ENCODE measurements at regions not wholly inside any gene's neighbourhood (a gene's known extent, or its start where the extent isn't known, plus 50 kb on each side); places are given as distances from the start of the nearest gene placed in this dataset.

GRCh38 chr1:90486134-90486824 is 230.8 kb downstream of the BARHL2 start:
- dilution Hi-C loops (cut with MboI; ENCODE audit: extremely low pct_ligation_motif_present, low sequenced_read_pairs) = no loop called here
- no peak overlapping the region for H3K9ac ChIP-seq (replicated peaks; ENCODE audit: extremely low read depth, insufficient read depth, low read length)
- H3K36me3 ChIP-seq (ENCODE audit: control insufficient read depth in 2 of 2, extremely low read depth in 1 of 2, insufficient read depth in 2 of 2, low read length in 2 of 2) = no peaks in the 10 kb centered on the region
- ChIA-PET CTCF (interaction anchor here (1.3 kb wide), 1 partner anchor 235 kb away, joined by 3 read pairs; no protein-coding TSS in a partner anchor), POLR2A (no interaction called here)
- no peak overlapping the region for H3K4me3 ChIP-seq (replicated peaks in 1 of 3; ENCODE audit: insufficient read depth in 1 of 3, low read depth in 1 of 3, low read length in 3 of 3)
- intact Hi-C loops (cut with micrococcal nuclease) = no loop called here
- DNase-seq (ENCODE audit: low read depth, low spot score) = no peak
- H3K4me1 ChIP-seq (ENCODE audit: control insufficient read depth, extremely low read depth, insufficient read depth, low read length) = no peaks in the 10 kb centered on the region
- H3K27me3 ChIP-seq (ENCODE audit: control insufficient read depth in 2 of 2, insufficient read depth in 2 of 2, low read length in 2 of 2) = peaks cover 0 to 2% of the 10 kb centered on the region in 2 experiments
- H3K9me1 ChIP-seq (replicated peaks; ENCODE audit: control insufficient read depth, extremely low read depth, insufficient read depth, low read length) = no peaks in the 10 kb centered on the region
- no peaks in the 10 kb centered on the region for H3K9me3 ChIP-seq (replicated peaks; ENCODE audit: control insufficient read depth, insufficient read depth, low read length)
- no peak overlapping the region for H3K4me2 ChIP-seq (ENCODE audit: insufficient read depth, low read length)
- FAIRE-seq = no peak
- TF ChIP-seq EZH2 (IDR thresholded peaks at IDR 0.05; ENCODE audit: borderline replicate concordance, low read depth, low read length, severe bottlenecking) (no peak), JUN (IDR thresholded peaks at IDR 0.05; ENCODE audit: borderline replicate concordance, insufficient read depth, insufficient read length, low read depth) (no peak), GATA2 (IDR thresholded peaks at IDR 0.05; ENCODE audit: insufficient read depth, insufficient read length, low read depth, low read length) (no peak), POLR2A (IDR thresholded peaks at IDR 0.05; ENCODE audit: low read depth, low read length) (no peak), MYC (IDR thresholded peaks at IDR 0.05; ENCODE audit: low read depth, low read length) (no peak), FOS (IDR thresholded peaks at IDR 0.05; ENCODE audit: borderline replicate concordance, insufficient read depth, low read length) (no peak), MAX (IDR thresholded peaks at IDR 0.05; ENCODE audit: insufficient read depth, insufficient read length) (no peak), CTCF (IDR thresholded peaks at IDR 0.05; ENCODE audit: extremely low read depth in 1 of 2, insufficient read depth in 1 of 2, low read depth in 1 of 2, low read length in 2 of 2) (no peak), POLR2AphosphoS5 (IDR thresholded peaks at IDR 0.05; ENCODE audit: insufficient read depth, low read depth, low read length) (no peak)
- H3K79me2 ChIP-seq (ENCODE audit: control insufficient read depth, insufficient read depth, low read length) = no peaks in the 10 kb centered on the region
- H4K20me1 ChIP-seq (replicated peaks; ENCODE audit: control insufficient read depth, extremely low read depth, insufficient read depth, low read length) = no peaks in the 10 kb centered on the region
- BruUV-seq (replicated peaks) = no TSS peak
- H3K27ac ChIP-seq (ENCODE audit: insufficient read depth, low read depth, low read length) = no peak overlapping the region
- no peak overlapping the region for H2AFZ ChIP-seq (ENCODE audit: low read depth, low read length)

Data from endothelial cell of umbilical vein (primary cell).